HG03103 (cell line): ENCODE measurements at regions not wholly inside any gene's neighbourhood (a gene's known extent, or its start where the extent isn't known, plus 50 kb on each side); places are given as distances from the start of the nearest gene placed in this dataset.

Experiments used
- ATAC-seq: cut with Tn5 transposase; IDR thresholded peaks from one replicate; pipeline ENCODE4 v1.9.1; 2021; ENCODE audit warnings: low read depth; ENCODE audit not compliant: unreplicated experiment

DNA sequence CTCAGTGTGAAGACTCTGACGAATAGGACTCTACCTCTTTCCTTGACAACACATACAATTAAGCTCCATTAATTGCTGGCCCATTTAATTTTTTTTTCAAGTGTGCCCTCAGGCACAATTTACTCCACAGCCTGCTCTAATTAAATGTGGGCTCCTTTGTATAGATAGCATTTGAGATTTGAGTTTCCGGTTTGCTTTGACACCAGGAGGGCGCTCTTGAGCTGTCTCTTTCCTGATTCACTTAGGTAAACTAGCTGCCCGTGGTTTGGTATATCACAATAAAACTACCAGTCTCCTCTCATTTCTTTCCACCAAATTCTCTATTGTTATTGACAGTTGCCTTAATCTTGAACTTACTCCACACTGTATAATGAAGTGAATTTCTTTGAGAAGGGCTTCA is 666.0 kb downstream of the DSC3 start:
- ATAC-seq = no peak

DNA sequence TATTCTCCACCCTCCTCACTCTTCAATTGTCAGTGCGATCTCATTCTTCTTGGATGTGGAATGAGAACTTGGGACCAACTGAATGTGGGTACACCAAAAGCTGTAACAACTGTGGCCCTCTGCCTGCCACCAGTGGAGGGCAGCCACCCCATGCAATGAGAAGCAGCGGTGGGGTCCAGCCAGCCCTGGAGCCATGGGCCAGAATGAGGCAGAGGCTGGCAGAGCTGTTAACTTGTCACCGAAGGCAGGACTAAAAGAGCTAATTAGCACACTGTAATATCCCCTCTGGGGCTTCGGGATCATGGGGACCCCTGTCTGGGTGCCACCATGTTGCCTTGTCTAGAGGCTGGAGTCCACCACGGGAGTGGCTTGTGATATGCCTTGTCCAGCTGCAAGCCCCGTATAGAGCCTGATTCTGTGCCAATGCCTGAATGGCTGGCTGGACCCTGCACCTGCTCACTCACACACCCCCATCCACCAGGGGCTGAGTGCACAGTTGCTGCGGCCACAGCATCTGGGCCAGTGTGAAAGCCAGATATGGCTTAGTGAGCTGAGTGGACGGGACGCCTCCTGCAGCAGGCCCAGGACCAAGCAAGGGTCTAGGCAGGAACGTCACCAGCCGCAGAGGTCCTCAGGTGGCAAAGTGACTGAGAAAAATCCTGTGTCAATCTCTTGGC is 680.5 kb downstream of the DSC3 start:
- no peak for ATAC-seq

DNA sequence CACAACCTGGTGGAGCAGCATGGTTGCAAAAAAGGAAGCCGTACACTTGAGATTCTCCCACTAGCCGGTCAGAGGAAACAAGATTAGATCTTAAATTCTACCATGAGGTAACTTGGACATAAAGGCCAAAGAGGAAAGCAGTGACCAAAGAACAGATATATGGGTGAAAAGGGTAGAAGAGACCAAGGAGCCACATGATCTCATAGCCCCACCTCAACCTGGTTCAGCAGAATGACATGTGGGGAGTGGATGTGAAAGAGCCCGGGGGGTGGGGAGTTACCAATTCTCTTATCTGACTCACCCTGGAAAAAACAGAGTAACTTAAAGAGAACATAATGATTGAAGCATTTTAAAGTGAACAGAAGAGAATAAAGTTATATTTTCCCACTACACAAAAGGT is 683.0 kb downstream of the DSC3 start:
- ATAC-seq = no peak

DNA sequence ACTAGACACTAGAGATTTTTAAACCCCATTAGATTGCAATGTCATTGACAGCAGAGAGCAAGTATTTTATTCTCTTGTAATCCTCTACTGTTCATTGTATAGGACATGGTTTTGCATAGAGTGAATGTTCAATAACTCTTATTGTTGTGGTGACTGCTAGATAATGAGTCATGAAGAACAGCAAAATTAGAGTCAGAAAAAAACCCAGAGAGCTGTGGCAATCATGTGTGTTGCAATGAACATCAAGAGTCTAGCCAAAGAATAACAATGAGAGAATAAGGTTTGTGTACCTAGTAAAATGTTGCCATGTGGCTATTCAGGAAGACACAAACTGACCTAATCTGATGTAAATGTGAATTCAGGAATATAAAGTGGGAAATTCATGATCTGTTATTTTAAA is 684.0 kb downstream of the DSC3 start:
- no peak for ATAC-seq

DNA sequence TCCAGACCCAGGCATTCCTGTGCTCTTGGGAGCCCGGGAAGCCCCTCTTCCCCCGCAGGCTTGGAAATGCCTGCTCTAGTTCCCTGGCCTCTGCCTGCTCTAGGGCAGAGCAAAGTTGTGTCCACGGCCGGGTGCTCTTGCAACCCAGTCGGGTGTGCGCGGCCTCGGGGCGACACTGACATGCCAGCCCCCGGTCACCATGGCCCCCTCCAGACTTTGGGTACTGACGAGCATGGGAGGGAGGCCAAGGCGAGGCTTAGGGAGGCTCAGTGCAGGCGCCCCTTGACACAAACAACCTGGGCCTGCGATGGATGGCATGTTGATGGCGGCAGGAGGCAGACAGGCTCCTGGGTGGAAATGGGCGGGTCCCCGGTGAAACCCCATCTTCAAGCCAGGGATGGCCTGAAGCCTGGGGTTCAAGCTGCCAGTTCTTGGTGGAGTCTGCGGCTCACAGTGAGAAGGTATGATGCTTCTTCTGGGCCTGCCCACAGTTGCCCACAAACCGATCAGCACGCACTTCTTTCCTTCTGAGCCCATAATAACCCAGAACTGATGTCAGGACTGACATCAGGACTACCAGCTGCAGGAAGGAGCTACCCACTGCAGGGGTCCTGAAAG is 689.9 kb downstream of the DSC3 start:
- ATAC-seq = no peak

DNA sequence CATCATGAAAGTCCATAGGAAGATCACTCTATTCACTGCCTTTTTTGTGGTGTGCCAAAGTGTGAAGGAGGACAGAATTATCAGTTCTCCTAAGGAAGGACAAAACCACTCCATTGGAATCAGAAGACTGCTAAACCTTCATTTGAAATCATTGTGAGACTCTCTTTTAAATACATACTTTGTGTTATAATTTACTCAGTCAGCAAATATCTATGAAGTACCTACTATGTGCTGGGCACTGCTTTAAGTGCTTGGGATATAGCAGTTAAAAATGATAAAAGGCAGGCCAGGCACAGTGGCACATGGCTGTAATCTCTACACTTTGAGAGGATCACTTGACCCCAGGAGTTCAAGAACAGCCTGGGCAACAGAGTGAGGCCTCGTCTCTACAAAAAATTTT is 692.3 kb downstream of the DSC3 start:
- no peak for ATAC-seq

DNA sequence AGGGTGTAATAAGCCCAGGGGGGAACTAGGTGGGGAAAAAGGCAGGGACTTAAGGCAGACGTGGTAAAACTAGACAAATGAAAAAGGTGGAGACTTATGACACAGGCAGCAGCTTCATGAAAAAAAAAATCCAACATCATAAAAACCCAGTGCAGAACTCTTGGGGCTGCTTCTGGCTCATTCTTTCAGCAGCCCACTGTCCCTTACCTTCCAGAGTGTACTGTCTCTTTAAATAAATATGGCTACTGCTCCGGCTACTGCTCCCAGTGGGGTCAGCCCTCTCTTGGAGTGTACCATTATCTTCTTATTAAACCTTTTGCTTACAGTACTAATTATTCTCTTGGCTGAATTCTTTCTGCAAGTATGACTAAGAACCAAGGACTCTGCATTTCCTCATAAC is 699.5 kb downstream of the DSC3 start:
- no peak for ATAC-seq

DNA sequence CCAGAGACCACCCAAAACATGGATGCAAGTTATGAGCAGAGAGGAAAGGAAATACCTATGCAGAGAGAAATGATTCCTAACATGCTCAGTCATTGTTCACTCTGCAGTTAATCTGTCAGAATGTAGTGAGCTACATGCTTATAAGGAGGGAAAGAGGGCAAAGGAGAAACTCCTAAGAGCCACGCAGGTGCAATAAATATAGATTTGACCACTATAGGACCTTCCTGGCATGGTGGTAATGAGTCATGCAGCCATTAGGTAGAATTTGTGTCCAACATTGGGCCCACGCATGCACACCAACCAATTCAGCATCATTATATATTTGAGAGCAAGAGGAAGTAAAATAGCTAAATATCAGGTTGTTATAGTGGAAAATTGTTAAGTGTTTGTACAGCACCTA is 699.9 kb downstream of the DSC3 start:
- ATAC-seq = no peak

DNA sequence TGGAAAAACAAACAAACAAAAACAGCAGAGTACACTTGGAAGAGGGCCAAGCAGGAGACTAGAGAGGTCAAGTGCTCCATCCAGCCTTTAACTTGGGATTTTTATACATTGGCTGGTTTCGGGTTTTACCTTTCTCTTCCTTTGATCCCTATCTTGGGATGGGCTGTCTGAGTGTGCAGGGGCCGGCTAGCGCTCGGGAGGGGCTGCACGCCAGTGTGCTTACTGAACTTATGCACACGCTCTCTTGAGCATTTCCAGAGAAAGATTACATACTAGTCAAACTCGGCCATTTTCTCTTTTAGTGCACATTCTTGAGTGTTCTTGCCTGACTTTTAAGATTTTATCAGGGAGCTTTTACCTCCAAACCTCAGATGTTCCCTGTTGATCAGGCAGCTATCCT is 707.8 kb downstream of the DSC3 start:
- ATAC-seq = no peak

DNA sequence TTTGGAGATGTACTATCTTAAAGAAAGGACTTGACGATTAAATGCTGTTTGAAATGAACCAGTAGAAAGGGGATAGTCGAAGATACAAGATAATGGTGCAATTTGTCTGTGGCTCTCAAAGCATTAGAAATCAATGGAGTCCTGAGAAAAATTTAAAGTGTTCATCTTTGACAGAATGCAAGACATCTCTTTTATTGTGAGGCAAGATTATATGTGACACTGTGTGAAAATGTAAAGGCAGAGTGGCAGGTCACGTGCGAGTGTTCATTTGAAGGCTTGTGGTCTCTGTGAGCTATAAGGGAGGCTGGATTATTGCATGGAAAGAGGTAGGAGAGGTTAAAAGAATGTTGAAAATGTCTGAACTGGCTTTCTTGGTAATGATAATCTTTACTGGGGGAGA is 709.2 kb downstream of the DSC3 start:
- ATAC-seq = no peak

DNA sequence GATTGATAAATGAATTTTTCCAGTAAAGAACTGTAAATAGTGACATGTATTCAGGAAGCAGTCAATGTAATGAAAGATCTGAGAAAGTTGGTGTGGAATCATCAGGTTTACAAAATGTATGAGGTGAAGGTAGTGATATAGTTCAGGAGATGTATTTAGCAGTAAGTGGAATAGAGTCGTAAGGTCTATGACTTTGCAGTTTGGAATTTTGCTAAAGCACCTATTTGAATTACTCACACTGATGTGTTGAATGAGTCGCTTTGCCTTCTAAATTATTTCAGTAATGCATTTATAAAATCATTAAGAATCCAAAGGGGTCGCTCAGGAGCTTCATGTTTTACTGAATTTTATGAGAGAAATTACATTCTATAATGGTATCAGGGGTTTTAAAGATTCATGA is 713.7 kb downstream of the DSC3 start:
- ATAC-seq = no peak

DNA sequence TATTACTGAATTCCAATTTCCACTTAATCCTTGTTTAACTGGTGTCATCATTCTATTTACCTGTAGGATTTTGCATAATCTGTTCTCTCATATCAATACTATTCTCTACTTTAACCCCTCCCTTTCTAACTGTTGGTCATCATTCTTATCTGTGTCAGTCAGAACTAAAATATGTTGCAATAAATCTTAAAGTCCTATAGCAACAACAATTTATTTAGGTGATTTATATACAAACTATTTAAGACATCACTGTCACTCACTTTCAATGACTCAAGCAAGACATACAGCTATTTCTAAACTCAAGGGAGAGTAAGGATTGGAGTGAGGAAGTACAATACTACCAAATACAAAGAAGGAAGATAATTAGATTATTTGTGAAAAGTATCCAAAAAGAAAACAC is 740.4 kb downstream of the DSC3 start:
- no peak for ATAC-seq

DNA sequence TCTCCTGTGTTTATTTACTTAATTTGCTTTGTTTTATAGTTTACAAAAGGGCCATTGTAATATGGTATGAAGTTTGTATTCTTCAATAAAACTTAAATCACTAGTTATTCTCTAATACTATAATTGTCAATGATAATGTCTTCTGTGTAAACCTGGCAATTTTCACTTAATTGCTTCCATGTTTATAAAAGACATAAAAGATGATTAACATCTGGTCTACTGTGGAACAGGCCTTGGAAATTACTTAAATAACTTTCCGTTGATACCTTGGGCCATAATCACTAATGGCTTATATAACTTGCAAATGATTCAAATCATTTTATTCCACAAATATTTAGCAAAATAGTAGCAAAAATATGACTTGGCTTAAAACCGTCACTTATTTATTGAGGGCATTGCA is 743.8 kb downstream of the DSC3 start:
- ATAC-seq = no peak

DNA sequence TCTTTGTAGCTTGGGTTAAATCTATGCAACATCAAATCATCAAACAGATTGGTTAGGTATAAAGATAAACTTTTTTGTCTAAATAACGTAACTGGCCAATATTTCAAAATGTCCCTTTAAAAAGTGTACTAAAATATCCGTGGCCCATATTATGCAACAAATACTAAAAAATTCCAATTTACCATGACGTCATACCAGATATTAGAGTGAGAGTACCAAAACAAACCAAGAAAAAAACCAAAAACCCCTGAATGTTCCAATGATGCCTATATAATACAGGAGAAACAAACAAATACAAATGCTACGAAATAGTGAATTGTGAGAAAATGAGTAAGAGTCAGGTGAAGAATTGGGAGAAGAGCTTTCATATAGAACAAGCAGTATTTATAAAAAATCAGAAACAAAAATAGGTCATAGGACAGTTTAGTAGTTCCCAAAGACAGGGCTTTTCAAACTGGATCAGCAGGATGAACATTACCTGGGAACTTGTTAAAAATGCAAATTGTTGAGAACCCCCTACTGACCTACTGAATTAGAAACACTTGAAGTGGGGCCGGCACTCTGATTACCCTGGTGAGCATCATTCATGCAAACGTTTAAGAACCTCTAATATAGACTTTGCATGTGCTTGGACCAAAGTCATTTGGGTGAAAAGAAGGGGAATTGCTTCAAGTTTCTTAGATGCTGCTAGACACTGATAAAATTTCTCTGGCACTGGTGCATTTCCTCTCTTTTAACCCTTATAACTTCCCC is 753.7 kb downstream of the DSC3 start:
- no peak for ATAC-seq

DNA sequence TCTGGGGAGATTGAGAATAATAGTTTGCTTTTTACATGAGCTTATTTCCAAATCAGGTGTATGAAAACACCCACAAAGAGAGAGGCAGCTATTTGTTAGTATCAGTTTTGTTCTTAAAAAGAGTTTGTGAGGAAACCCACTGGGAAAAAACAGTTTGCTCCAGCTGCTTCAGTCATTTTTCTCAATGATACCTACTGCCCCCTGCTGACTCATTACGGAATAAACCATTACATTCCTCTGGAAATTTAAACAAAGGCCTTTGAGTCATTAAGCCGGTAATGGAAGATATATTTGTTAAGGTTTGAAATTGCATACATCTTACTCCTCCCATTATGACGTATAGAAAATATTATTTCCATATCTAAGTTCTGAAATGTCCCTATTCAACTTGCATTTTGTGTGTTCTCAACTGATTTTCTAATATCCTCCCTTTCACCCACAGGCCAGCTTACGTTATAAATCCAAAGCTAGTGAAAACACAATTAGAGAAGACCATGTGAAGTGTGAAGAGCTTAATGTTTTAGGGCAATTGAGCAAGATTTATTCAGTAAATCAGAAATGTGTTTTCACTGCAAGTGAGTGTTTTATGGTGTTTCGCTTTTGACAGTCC is 761.6 kb downstream of the DSC3 start:
- no peak for ATAC-seq

DNA sequence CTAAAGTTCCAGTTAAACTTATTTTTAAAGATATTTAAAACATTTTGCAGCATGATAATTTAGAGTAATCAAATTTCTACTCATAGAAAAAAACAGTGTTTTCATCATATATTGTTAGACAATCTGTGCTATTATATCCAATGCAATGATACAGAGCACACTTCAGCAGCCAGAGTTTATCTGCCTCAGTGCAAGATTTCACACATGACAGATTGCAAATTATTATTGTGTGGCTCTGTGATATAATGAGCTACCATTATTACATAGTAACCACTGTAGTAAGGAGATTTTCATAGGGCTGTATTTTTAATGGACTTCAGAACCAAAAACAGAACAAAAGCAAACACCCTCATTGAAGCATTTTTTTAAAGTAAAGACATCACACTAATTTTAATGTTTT is 762.4 kb downstream of the DSC3 start:
- no peak for ATAC-seq

DNA sequence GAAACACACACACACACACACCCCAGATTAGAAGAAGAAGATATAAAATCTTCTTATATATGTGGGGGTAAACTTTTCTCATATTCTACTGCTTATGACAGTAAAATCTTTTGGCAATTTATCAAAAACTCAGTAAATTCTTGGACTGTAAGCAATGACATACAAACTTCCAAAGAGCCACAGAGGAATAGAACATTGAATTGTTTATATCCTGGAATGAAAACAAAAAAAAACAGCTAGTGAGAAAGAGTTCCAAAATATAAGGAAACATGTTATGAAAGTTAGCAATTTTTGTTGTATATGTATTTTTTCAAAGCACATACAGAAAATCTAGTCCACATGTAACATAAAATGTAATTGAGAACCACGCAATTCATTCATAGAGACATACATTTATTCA is 764.9 kb downstream of the DSC3 start:
- no peak for ATAC-seq

DNA sequence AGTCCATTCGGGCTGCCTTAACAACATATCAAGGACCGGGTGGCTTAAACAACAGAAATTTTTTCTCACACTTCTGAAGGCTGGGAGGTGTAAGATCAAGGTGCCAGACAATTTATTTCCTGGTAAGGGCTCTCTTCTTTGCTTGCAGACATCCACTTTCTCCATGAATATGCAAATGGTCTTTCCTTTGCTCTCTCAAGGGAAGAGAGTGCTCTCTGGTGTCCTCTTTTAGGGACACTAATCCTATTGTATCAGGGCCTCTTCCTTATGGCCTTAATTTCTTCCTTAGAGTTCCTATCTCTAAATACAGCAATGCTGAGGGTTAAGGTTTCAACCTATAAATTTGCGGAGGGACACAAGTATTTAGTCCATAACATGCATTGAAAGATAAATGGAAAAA is 770.8 kb downstream of the DSC3 start:
- ATAC-seq = no peak

DNA sequence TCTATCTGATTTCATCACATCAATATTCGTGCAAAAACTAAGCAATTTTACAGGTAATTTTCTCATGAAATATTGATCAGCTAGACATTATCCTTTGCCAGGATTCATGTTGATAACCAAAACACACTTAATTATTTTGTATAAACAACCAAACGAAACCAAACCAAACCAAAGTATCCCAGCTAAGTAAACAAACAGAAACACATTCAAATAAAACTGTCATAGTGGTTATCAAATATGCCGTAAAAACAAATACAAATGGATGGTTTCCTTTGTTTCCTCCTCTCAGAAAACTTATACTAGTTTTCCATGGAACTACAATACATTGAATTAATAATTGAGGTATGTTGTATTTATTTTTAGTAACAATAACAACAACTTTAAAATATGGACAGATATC is 777.4 kb downstream of the DSC3 start:
- no peak for ATAC-seq

DNA sequence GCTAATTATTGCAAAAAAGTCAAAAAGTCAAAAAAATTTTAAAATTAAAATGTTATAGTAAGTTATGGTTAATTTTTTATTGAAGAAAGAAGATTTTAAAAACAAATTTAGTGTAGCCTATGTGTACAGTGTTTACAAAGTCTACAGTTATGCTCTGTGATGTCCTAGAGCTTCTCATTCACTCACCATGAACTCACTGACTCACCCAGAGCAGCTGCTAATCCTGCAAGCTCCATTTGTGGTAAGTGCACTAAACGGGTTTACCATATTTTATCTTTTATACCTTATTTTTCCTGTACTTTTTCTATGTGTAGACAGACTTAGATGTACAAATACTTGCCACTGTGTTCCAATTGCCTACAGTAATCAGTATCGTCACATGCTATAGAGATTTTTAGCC is 788.2 kb downstream of the DSC3 start:
- ATAC-seq = no peak

DNA sequence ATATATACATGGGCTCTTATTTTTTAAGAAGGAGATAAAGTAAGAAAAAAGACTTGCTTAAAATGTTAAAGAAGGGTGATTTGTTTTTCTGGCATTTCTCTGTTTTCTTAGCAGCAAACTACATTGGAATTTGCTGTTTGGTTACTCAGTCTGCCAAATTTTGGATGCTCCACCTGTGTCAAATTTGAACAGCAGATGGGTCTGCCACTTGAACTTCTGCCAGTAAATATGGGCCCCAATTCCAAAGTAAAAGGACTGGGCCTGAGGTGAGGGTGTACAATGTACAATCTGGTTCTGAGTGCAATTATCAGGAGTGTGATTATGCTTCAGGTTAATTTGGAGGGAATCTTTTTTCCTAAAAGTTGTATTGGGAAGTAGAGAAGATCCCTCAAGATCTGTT is 794.5 kb downstream of the DSC3 start:
- no peak for ATAC-seq
